LNCaP clone FGC (cell line): ENCODE measurements at regions not wholly inside any gene's neighbourhood (a gene's known extent, or its start where the extent isn't known, plus 50 kb on each side); places are given as distances from the start of the nearest gene placed in this dataset.
"Not testable (repeated sequence)": the region's sequence is repeated elsewhere in the genome, so short reads cannot be mapped to it uniquely, and the experiment has no call there.

ENCODE experiments used
- DNase-seq: peaks from one replicate; pipeline ENCODE4 v3.0.0-alpha.2; 2011; ENCODE audit warnings: low read depth
- H3K4me3 ChIP-seq: 2 replicates; pipeline ENCODE4 v1.5.1; 2011; ENCODE audit warnings: mild to moderate bottlenecking, low read depth, low read length, control low read depth
- TF ChIP-seq, protein P1 (sequence below): IDR thresholded peaks from 2 replicates; pipeline ENCODE4 v1.5.1; 2012; ENCODE audit warnings: mild to moderate bottlenecking; ENCODE audit not compliant: control insufficient read depth, insufficient read depth; ENCODE audit errors: extremely low read depth

DNA sequence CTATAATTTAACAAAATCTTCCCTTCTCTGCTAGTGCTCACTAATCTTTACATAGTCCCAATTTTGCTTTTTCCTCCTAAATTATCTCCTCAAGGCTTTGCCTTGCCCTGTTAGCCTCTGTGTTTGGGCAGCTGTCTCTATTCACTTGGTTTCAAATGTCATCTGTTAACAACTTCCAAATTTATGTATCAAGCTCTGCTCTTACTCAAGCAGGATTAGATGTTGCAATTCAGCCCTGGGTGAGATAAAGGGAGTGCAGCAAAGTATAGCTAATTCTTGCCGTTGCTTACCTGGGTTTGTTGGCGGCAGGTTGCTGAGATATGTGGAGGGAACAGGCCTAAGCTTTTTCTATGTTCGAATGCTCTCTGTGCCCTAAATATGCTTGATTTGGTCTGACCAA, 483.8 kb downstream of the DMAC1 start:
- DNase-seq: no peak

DNA sequence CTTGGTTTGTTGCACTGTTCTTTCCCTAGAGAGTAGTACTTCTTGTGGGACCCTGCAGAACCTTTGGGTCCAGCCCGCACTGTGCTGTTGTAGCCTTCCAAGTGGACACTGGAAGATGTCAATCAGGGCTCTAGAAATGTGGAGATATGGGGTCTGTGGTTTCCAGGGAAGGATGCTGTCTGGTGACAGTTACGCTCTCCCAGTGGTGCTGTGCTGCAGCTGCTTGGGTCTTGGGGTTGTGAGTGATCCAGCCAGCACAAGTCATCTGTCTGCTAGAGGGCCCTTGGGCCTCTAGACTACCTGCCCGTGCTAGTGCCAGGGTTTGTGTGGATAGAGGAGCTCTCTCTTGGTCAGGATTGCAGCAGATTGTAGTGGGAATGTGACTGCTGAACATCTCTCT, 484.5 kb downstream of the DMAC1 start:
- TF ChIP-seq, protein P1, sequence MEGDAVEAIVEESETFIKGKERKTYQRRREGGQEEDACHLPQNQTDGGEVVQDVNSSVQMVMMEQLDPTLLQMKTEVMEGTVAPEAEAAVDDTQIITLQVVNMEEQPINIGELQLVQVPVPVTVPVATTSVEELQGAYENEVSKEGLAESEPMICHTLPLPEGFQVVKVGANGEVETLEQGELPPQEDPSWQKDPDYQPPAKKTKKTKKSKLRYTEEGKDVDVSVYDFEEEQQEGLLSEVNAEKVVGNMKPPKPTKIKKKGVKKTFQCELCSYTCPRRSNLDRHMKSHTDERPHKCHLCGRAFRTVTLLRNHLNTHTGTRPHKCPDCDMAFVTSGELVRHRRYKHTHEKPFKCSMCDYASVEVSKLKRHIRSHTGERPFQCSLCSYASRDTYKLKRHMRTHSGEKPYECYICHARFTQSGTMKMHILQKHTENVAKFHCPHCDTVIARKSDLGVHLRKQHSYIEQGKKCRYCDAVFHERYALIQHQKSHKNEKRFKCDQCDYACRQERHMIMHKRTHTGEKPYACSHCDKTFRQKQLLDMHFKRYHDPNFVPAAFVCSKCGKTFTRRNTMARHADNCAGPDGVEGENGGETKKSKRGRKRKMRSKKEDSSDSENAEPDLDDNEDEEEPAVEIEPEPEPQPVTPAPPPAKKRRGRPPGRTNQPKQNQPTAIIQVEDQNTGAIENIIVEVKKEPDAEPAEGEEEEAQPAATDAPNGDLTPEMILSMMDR: no peak

More for the DNA sequence above, 483.8 kb downstream of the DMAC1 start:
- no peak overlapping the region for H3K4me3 ChIP-seq
- TF ChIP-seq, protein P1: no peak

DNA sequence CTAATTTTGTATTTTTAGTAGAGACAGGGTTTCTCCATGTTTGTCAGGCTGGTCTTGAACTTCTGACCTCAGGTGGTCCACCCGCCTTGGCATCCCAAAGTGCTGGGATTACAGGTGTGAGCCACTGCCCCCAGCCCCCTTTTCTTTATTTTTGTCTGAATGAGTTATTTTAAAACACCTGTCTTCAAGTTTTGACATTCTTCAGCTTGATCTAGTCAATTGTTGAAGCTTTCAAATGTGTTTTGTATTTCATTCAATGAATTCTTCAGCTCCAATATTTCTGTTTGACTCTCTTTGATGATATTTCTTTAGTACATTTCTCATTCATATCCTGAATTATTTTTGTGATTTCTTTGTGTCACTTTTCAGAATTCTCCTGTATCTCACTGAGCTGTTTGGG, 486.2 kb downstream of the DMAC1 start:
- no peak for DNase-seq
- TF ChIP-seq, protein P1: no peak
- no peak overlapping the region for H3K4me3 ChIP-seq

More for the DNA sequence above, 484.5 kb downstream of the DMAC1 start:
- no peak for DNase-seq
- no peak overlapping the region for H3K4me3 ChIP-seq

DNA sequence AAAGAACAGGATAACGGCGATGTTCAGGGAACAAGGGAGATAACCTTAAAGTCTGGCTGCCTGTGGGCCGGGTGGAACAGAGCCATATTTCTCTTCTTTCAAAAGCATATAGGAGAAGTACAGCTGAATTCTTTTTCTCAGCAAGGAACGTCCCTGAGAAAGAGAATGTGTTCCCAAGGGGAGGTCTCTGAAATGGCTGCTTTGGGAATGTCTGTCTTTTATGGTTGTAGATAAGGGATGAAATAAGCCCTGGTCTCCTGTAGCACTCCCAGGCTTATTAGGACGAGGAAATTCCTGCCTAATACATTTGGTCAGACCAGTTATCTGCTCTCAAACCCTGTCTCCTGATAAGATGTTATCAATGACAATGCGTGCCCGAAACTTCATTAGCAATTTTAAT, 490.5 kb downstream of the DMAC1 start:
- not testable (repeated sequence) for DNase-seq, H3K4me3 ChIP-seq

DNA sequence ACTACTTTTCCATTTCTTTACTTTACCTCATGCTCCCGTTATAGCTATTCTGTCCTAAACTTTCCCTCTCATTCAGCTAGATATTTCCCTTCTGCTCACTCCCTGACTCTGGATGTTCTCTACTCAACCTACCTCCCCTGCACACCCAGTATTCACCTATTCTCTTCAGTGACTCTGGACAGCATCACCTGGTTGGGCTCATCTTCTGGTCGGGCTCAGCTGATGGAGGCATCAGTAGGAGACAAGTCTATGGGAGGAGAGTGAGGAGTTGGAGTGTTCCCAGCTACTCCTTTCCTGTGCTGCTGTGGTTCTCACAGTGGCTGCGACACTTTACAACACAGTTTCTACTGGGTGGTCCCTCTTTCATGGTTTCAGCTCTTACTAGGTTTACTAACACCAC, 493.9 kb downstream of the DMAC1 start:
- TF ChIP-seq, protein P1: no peak
- no peak for DNase-seq
- H3K4me3 ChIP-seq: no peak overlapping the region

DNA sequence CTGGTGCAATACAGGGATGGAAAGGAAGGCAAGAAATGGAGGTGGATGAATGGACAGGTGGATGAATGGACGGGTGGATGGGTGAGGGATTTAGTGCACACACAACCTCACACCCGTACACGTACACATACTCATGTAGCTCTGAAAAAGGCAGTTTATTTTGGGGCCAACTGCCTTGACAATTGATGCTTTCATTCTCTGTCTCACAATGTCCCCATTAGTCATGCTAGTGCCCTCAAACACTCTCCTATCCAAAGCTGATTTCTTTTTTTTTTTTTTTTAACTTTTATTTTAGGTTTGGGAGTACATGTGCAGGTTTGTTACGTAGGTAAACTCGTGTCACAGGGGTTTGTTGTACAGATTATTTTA, 495.0 kb downstream of the DMAC1 start:
- no peak overlapping the region for H3K4me3 ChIP-seq
- TF ChIP-seq, protein P1: no peak
- DNase-seq: no peak

DNA sequence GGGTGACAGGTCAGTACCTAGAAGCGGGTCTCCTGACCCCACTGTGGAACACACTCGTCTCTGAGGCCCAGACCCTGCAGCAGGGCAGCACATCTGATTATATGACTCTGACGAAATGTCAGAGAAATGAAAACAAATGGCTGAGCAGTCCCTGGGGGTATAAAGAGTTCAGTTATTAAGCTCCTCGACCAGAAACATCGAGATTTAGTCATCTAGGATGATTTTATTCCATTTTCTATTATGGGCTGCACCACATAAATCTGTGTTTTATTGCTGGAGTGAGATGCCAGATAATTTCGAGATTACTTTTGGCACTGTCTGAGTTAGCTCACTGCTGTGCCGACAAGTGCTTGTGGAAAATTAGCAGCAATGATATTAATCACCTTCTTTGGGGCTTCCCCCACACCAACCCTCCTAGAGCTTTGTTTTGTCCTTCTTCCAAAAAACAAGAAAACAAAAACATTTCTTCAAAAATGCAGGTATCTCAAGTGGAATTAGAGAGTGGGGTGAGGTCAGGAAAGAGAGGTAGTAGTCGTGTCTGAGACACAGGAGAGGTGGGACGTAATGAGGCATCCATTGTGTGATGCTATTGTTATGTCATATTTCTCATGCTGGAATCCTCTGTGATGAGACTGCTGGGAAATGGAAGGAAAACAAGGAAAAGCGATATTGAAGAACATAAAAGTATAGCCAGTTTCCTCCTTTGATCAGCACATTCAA, 495.5 kb downstream of the DMAC1 start:
- TF ChIP-seq, protein P1: no peak
- no peak for DNase-seq
- no peak overlapping the region for H3K4me3 ChIP-seq
